ENCODE measurements at regions not wholly inside any gene's neighbourhood (a gene's known extent, or its start where the extent isn't known, plus 50 kb on each side); places are given as distances from the start of the nearest gene placed in this dataset.

GRCh38 chr4:17241835-17242234 lies 270.1 kb downstream of the QDPR start:
- intact Hi-C loops (cut with DNase I), result no loop called here
- Histone ChIP-seq H3K4me1 (replicated peaks in 1 of 2) (no peaks in the 10 kb centered on the region), H3K4me3 (no peak overlapping the region), H3K27ac (no peak overlapping the region), H3K9me3 (replicated peaks in 1 of 3) (no peaks in the 10 kb centered on the region), H3K27me3 (no peaks in the 10 kb centered on the region), H3K36me3 (replicated peaks in 1 of 2) (no peaks in the 10 kb centered on the region)
- WGBS, 4 donors, result 38 to 71% (median 59%) methylated on average over 1 of the region's 1 CpG
- no peak for DNase-seq
- no peak for TF ChIP-seq POLR2A (IDR thresholded peaks at IDR 0.05)
- TF ChIP-seq, protein P1, sequence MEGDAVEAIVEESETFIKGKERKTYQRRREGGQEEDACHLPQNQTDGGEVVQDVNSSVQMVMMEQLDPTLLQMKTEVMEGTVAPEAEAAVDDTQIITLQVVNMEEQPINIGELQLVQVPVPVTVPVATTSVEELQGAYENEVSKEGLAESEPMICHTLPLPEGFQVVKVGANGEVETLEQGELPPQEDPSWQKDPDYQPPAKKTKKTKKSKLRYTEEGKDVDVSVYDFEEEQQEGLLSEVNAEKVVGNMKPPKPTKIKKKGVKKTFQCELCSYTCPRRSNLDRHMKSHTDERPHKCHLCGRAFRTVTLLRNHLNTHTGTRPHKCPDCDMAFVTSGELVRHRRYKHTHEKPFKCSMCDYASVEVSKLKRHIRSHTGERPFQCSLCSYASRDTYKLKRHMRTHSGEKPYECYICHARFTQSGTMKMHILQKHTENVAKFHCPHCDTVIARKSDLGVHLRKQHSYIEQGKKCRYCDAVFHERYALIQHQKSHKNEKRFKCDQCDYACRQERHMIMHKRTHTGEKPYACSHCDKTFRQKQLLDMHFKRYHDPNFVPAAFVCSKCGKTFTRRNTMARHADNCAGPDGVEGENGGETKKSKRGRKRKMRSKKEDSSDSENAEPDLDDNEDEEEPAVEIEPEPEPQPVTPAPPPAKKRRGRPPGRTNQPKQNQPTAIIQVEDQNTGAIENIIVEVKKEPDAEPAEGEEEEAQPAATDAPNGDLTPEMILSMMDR (IDR thresholded peaks at IDR 0.05), result no peak

DNA sequence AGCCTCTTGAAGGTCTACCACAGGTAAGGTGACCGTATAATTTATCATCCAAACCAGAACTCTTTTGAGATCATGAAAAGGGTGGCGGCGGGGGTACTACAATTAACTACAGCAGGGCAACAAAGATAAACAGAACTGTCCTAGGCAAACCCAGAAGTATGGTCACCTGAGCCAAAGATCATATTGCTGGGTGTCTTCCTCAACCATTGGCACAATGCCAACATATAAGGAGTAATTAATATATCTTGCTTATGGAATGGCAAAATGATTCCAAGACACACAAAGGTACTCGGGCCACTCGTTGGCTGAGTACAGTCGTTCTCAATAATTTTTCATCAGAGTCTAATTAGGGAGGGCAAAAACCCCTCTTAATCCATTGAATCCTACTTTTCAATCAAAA lies 273.3 kb downstream of the QDPR start:
- Histone ChIP-seq H3K27ac (no peak overlapping the region), H3K27me3 (no peaks in the 10 kb centered on the region), H3K4me3 (no peak overlapping the region), H3K9me3 (replicated peaks in 1 of 3) (no peaks in the 10 kb centered on the region), H3K36me3 (replicated peaks in 1 of 2) (no peaks in the 10 kb centered on the region), H3K4me1 (replicated peaks in 1 of 2) (no peaks in the 10 kb centered on the region)
- intact Hi-C loops (cut with DNase I), result no loop called here
- TF ChIP-seq, protein P1 (IDR thresholded peaks at IDR 0.05), result no peak
- TF ChIP-seq POLR2A (IDR thresholded peaks at IDR 0.05), result no peak
- DNase-seq, result no peak
- 83 to 87% (median 84%) methylated on average over 6 of the region's 6 CpGs for WGBS, 4 donors

GRCh38 chr4:17236686-17237085 lies 275.2 kb downstream of the QDPR start:
- Histone ChIP-seq H3K4me1 (replicated peaks in 1 of 2) (peaks cover 9 to 11% of the 10 kb centered on the region in 2 donors), H3K36me3 (replicated peaks in 1 of 2) (no peaks in the 10 kb centered on the region), H3K4me3 (no peak overlapping the region), H3K27me3 (no peaks in the 10 kb centered on the region), H3K9me3 (replicated peaks in 1 of 3) (no peaks in the 10 kb centered on the region), H3K27ac (no peak overlapping the region)
- peak in 1 of 7 donors; percentile 1 for DNase-seq
- TF ChIP-seq, protein P1 (IDR thresholded peaks at IDR 0.05), result no peak
- TF ChIP-seq POLR2A (IDR thresholded peaks at IDR 0.05), result no peak
- intact Hi-C loops (cut with DNase I), result no loop called here
- 65 to 88% (median 76%) methylated on average over 1 of the region's 1 CpG for WGBS, 4 donors

DNA sequence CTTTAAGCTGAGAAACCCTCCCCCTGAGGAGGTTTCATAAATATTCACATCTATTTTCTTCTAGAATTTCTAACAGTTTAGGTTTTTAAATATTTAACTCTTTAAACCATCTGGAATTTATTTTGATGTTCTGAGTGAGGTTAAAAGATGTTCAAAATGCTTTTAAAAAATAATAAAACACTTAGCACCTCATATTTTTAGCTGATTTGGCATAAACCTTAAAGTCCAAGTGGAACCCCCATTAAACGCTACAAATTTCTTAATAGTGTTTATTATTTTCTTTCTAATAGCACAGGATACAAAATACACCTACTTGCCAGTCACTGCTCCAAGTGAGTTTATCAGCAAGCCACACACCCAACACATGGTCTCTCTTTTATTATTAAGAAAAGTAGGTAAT lies 277.2 kb downstream of the QDPR start:
- Histone ChIP-seq H3K27ac (no peak overlapping the region), H3K4me3 (no peak overlapping the region), H3K27me3 (no peaks in the 10 kb centered on the region), H3K4me1 (replicated peaks in 1 of 2) (peaks cover 9 to 11% of the 10 kb centered on the region in 2 donors), H3K9me3 (replicated peaks in 1 of 3) (no peaks in the 10 kb centered on the region), H3K36me3 (replicated peaks in 1 of 2) (no peaks in the 10 kb centered on the region)
- no peak for DNase-seq
- no peak for TF ChIP-seq POLR2A (IDR thresholded peaks at IDR 0.05)
- TF ChIP-seq, protein P1 (IDR thresholded peaks at IDR 0.05), result no peak
- 82 to 93% (median 88%) methylated on average over 1 of the region's 1 CpG for WGBS, 4 donors
- intact Hi-C loops (cut with DNase I), result no loop called here
